ENCODE measurements at regions not wholly inside any gene's neighbourhood (a gene's known extent, or its start where the extent isn't known, plus 50 kb on each side); places are given as distances from the start of the nearest gene placed in this dataset.

DNA sequence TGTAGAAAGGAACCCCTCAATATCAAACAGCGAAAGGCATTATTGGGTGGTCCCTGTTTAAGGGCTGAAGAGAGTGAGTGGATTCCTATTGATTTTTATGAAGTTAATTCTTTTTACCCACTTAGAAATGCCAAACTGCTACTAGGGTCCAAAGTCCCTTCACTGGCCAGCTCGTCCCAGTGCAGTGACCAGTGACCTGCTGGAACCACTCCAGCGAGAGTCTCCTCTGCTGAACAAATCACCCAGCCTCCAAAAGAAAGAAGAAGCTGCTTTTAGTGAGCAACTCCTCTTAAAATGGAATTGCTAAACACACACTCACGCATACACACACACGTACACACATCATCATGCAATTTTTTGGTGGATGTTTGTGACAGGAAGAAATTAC is 198.2 kb upstream of the PLEKHG7 start:
- DNase-seq (ENCODE audit: low read depth in 4 of 4, low spot score in 3 of 4): no peak

DNA sequence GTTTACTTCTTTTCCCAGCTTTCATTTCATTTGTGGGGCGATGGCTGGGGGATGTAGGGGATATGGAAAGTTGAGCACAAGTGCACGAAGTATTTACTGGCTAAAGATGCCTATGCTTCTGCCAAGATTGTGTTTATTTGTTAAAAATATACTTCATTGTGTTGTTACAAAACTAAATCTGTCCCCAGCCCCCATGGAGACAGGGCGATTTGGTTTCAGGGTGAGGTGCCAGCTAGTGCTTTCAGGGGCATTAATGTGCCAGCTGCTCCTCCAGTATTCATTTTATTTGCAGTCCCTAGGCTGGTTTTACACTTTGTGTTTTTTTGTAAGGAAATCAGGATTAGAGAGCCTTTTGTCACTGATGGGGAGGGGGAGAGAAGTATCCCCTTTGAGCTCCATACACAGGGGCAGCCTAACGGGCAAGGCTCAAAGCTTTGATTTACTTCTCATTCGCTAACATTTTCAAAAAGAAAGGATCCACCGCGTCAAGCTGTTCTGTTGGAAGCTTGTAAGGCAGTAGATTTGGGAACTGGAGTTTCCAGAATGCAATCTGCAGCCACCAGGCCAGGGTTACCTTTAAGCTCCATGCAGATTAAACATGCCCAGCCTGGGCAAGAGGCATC is 198.7 kb upstream of the PLEKHG7 start:
- DNase-seq (ENCODE audit: low read depth in 4 of 4, low spot score in 3 of 4): no peak

DNA sequence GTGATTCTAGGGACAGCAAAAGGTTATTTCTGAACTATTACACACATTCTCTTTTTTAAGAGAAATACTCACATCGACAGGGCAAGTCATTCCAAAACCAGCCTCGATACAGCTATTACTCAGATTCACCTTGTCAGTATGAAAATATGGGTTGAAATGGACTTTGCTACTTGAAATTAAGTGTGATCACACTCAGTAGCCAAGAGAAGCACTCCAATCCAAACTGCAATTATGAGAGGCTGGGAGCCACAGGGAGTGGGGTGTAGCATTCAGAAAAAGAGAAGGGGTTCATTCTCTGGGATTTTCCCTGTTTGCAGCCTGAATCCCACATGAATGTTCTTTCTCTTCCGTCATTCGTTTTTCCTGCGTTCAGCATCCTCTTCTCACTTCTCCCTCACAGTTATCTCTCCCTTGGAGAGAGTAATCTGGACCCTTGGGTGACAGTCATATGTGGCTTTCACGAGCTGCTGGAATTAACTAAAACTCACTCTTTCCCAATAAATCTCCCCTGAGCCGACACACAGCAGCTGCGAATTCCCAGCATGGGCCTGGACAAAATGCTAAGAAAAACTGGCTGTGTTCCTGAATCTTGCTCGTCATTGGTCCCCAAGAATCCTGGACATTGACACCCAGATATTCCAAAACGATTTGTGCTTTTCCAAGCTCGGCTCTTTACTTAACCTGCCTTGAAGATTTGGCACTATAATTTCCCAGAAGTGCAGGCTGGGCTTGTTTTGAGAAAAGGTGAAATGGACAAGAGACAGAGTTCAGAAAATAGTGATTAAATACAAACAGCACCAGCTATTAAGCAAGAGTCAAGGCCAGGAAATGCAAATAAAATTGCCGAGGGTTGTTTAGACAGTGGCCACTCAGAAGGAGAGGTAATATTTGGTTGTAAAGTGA is 199.5 kb upstream of the PLEKHG7 start:
- DNase-seq (ENCODE audit: low read depth in 4 of 4, low spot score in 3 of 4): no peak

DNA sequence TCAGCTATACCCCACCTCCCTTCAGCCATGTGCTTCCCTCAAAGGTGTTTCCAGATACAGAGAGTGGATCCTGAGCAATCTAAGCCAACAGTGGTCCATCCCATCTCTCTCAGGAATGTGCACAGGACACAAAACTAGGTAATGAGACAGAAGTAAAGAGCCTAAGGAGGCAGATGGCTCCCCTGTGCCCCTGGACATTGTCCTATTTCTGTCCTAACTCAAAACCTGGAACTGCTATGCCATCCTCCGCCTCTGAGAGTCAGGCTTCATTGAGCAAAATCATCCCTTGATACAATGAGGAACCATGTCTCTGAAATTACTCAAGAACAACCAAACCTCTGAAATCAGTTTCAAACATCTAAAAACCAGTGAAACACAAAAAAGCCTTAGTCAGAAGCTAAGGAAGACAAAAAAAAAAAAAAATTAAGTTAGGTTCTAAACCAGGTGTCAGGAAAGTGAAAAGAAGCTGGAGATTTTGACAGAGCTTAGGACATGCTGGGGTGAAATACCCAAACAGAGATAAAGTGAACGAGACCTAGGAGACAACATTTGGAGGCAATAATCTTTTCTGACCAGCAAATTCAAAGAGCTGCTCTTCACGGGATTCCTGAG is 200.3 kb upstream of the PLEKHG7 start:
- DNase-seq (ENCODE audit: low read depth in 4 of 4, low spot score in 3 of 4): no peak

DNA sequence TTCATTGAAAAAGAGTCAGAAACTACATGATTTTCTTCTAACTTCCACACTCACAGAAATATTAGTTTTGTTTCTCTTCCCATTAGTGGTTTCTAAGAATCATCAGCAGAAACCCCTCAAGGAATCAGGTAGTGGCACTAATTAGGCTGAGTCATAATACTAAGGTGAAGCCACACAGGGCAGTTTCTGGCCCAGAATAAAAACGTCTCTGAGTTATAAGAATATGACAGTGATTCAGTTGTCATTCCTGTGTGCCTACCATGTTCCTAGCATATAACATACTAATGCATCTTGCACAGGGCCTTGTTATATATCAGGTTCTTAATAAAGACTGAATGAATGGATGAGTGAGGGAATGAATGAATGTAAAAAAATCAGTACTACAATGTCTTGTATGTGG is 206.0 kb upstream of the PLEKHG7 start:
- no peak for DNase-seq (ENCODE audit: low read depth in 4 of 4, low spot score in 3 of 4)

DNA sequence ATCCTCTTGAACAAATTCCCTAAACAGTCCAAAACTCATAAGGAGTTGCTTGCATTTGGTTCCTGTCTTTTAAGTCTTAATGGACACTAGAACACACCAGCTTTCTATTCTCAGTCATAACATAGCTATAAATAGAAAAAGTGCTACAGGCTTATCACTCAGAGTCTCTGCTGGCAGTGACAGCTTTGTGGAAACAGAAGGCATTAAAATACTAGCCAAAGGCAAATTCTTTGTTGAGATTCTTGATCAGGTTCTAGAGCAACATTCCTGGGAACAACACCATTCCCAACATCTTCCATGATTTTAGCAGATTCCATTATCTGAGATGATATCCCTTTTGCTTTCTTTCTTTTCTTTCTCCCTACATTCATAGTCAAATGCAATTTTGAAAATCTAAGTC is 207.7 kb upstream of the PLEKHG7 start:
- no peak for DNase-seq (ENCODE audit: low read depth in 4 of 4, low spot score in 3 of 4)

DNA sequence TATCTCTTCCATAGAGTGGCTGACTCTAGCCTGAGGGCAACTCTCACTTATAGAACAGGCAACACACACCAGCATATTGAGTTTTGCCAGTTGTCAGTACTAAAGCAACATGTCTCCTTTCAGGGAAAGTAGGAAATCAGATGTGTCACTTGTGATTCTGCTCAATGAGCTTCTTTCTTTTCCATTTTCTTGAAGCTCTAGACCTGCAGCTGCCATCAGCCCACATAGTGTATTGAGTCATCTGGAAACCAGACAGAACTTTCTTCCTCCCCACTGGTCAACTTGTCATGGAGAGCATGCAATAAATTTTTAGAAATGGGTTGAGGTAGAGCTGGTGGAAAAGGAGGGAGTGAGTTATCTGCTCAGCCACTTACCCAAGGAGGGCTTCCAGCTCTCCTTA is 209.0 kb upstream of the PLEKHG7 start:
- no peak for DNase-seq (ENCODE audit: low read depth in 4 of 4, low spot score in 3 of 4)

DNA sequence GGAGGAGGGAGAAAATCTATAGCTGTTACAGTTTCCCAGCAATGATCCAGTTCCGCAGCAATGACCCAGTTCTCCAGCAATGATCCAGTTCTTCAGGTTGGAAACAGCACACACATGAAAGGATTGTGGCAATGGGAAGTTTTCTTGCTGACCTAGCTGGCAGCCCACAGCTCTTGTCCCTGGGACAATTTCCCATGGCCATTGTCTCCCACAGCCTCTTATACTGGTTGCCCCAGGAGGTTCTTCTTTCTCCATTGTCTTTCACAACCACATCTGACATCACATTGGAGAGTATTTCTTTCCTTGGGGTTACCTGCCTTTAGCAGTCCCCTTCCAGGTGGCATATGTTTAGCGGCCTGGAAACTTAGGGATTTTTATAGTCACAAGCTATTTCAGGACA is 209.8 kb upstream of the PLEKHG7 start:
- no peak for DNase-seq (ENCODE audit: low read depth in 4 of 4, low spot score in 3 of 4)

DNA sequence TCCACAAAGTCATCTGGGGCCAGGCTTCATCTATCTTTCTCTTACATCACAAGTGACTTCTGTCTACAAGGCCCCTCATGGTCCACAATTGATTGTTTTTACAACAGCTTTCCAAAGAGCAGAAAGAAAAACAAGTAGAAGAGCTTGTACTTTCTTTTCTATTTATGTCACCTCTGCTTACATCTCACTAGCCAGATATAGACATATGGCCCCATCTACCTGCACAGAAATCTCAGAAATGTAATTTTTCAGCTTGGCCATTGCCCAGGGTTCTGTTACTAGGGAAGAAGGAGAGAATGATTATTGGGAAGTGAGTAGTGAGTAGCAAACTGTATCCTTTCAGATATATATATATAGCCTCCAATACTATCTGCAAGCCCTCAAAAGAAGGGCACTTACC is 210.5 kb upstream of the PLEKHG7 start:
- no peak for DNase-seq (ENCODE audit: low read depth in 4 of 4, low spot score in 3 of 4)

DNA sequence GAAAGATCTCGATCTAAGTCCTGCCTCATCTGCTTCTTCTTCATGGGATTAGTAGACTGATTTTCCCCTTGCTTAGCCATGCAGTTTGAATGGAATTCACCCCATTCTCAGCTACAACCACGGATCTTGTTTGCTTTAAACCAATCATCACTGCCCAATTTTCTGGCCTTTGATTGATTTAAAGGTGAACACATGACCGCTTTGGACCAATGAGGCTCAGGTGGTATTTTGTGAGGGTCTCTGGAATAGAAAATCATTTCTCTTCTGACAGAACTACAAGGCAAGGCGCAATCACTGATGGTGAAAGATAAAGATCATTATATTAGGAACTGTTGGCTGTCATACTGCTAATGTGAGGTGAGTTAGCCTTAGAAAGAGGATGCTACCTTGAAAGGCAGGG is 213.0 kb upstream of the PLEKHG7 start:
- DNase-seq (ENCODE audit: low read depth in 4 of 4, low spot score in 3 of 4): no peak

DNA sequence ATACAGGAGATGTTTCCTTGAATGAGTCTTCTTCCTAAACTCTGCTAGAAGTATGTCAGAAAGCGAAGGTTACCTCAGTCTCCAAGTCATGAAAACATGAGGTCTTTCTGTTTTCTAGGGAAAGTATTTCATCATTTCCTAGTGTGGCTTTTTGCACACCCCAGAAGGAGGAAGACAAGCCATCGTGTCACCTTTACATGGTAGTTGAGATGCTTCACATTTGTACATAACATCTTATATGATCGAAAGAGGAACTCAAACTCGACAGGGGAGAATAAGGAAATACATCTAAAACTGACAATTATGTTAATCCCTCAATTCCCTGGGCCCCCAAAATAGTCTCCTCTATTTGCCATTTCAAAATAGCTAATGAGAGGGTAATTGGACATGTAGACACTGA is 214.1 kb upstream of the PLEKHG7 start:
- DNase-seq (ENCODE audit: low read depth in 4 of 4, low spot score in 3 of 4): no peak

DNA sequence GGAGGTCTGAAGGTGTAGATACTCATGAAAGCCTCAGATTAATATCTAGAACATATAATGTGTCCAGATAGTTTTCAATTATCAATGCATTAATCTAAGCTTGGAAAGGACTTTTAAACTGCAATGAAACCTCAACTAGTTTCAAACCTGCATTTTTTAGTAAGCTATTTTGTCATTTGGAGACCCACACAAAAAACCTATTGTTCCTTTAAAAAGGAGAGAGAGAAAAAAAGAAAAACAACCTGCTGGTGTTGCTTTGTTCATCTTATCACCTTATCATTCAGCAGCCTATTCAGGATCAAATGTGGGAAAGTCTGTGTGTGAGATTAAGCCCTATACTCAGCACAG is 215.7 kb upstream of the PLEKHG7 start:
- DNase-seq (ENCODE audit: low read depth in 4 of 4, low spot score in 3 of 4): no peak

DNA sequence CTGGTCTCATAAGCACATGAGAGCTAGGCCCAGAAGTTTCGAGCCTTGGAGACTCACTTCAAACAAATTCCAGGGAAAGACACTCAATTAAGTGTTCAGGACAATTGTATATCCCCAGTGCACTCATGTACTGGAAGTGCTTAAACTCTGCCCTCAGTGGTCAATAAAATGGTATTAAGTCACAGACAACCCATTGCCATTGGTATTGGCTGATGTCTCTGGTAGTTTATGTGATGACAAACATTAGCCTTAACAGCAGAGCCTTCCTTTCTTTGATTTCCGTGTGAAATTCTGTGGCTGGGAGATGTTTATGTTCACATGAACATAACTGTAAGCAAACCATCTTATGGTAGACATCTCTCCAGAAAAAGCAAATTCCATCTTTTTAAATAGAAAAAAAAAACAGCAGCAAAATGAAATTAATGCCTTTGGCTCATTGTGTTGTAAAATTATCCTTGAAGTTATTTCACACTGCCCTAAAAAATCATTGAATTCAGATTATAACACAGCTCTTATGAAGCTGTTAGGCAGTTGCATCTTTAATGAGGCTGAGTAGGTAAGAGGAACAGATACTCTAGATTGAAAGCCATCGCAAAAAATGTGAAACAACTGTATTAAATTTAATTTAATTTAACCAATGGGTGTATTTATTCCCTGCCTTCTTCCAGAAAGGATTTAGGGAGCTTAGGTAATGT is 216.2 kb upstream of the PLEKHG7 start:
- DNase-seq (ENCODE audit: low read depth in 4 of 4, low spot score in 3 of 4): no peak

DNA sequence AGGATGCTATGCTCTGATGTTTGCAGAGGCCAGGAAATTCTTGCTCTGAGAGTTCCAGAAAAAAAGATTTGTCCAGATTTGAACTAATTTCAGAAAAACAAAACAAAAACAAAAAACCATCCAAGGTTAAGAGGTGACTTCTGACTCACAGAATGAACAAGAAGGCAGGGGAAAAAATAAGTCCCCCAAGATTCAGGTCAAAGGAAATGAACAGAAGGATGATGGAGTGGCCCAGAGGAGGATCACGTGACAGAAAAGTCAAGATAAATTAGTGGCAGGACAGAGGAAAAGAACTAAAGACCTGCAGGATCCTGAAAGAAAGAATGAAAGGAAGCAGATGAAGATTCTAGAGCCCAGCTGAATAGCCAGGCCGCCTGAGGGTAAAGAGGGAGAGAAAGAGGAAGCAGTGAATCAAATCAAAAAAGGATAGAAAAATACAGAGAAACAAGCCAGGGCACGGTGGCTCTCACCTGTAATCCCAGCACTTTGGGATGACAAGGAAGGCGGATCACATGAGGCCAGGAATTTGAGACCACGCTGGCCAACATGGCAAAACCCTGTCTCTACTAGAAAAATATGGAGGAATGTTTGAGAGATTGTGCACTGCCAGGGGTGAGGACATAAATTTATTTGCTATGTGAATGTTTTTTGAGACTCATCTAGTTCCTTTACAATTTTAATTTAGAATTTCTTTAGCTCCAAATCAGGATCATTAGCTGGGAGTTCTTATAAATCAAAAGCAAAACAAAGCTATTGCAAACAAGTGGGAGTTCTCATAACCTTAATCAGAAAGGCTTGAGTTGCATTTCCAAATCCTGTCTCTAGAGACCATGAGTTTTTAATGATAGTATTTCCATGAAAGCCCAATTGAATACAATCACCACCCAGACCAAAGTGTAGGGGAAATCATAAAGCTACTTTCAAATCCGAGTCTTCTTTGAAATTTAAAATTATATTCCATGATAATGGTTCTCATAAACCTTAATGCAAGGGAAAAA is 217.1 kb upstream of the PLEKHG7 start:
- DNase-seq (ENCODE audit: low read depth in 4 of 4, low spot score in 3 of 4): no peak

DNA sequence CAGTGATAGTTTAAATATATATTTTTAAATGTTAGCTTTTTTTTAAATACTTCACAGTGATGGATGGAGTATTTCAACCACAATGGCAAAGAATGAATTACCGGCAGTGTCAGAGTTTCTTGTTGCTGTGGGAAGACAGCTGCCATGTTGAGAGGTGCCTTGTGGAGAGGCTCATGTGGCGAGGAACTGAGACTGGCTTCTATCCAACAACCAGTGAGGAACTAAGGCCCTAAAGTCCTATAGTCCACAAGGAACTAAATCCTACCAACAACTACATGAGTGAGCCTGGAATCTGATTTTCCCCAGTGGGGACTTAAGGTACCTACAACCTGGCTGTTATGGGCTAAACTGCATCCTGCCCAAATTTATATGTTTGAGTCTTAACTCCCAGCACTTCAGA is 220.2 kb upstream of the PLEKHG7 start:
- DNase-seq (ENCODE audit: low read depth in 4 of 4, low spot score in 3 of 4): no peak

DNA sequence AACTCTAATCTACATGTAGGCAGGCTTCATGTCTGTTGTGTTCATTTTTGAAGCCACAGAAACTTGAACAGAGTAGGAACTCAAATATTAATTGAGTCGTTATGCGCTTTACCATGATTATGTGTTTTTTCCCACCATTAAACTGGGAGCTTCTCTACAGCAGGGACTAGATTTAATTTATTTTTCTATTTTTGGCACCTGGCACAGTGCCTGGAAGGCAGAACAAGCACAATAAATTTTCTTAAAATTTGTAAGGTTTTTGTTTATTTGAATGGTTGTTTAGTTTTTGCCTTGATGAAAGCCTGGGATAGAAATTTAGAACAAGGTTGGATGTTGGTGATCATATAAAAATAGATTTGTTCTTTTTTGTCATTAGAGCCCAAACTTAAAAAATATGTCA is 221.7 kb upstream of the PLEKHG7 start:
- DNase-seq (ENCODE audit: low read depth in 4 of 4, low spot score in 3 of 4): no peak

DNA sequence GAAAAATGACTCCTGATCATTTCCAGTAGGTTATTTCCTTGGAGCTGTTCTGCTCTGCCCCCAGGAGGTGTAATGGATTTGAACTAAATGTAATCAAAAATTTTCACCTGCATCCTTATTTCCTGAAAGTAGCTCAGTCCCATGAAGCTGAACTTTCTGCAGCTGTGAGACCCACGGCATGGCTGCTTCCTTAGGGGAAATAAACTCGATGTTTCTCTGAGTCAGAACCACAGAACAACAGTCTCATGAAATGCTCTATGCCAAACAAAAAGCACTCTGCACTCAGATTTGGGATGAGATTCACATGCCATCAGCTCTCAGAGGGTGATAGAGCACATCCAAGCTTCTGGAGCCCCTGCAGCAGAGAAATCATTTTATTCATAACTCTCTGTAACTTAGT is 224.1 kb upstream of the PLEKHG7 start:
- no peak for DNase-seq (ENCODE audit: low read depth in 4 of 4, low spot score in 3 of 4)

DNA sequence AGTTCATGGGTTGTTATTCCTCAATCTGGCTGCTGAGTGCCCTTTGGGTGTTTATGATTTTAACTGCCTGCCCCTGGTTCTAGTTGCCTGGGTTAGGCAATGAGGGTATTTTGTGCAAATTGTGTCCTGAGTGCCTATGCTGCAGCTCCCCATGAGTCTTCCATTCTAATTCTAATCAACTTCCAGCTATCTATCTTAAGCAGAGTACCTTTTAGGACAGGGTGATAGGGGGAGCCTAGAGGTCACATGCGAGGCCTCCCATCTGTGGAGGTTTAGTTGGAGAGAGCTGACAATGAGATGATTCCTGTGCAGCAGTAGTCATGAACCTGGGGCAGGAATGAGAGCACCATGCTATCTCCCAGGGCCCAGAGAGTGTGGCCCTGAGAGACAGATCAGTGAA is 225.9 kb upstream of the PLEKHG7 start:
- no peak for DNase-seq (ENCODE audit: low read depth in 4 of 4, low spot score in 3 of 4)

DNA sequence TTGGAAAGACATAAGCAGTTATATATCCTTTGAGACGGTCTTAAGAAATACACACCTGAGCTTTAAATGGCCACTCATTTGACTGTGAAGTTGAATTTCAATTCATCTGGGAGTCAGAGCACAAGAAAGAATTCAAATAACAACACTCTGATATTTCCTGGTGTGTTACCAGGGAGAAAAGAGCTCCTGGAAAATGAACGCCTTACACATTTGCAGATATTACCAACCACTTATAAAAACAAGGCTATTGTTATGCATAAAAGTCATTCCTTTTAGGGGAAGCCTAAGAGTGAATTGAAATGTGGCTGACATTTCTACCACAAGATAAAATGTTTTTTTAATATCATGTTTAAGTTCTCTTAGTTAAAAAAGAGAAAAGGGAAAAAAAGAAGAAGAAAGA is 229.2 kb upstream of the PLEKHG7 start:
- no peak for DNase-seq (ENCODE audit: low read depth in 4 of 4, low spot score in 3 of 4)

DNA sequence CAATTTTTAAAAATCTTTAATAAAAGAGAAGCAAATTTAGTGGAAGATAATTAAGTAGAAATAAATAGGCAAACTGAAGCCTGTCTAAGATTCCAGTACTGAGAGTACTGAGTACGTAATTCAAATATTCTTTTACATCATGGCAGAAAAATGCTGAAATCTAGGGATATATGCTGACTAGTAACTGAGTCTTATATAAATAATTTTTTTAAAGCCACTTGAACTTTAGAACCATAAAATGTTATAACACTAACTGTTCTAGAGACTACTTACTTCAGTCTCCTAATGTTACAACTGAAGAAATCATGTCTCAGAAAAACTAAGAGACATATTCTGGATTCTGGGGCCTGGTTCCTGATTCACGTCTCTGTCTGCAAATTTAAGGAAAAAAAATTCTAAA is 230.6 kb upstream of the PLEKHG7 start:
- DNase-seq (ENCODE audit: low read depth in 4 of 4, low spot score in 3 of 4): no peak

Measured in right renal pelvis (tissue), 4 donors.